ENCODE measurements at regions not wholly inside any gene's neighbourhood (a gene's known extent, or its start where the extent isn't known, plus 50 kb on each side); places are given as distances from the start of the nearest gene placed in this dataset.

GRCh38 chr13:74218291-74218690, 84.1 kb upstream of the KLF12 start:
- H3K4me2 ChIP-seq, result no peak overlapping the region
- TF ChIP-seq EZH2phosphoT487 (IDR thresholded peaks at IDR 0.05) (no peak), CTCF (IDR thresholded peaks at IDR 0.05) (no peak), EZH2 (IDR thresholded peaks at IDR 0.05) (no peak)
- H3K9me3 Mint-ChIP-seq, result no peaks in the 10 kb centered on the region
- H4K20me1 ChIP-seq (ENCODE audit: low read depth), result no peaks in the 10 kb centered on the region
- no peaks in the 10 kb centered on the region for H3K4me1 ChIP-seq
- H3K36me3 Mint-ChIP-seq, result no peaks in the 10 kb centered on the region
- no peak overlapping the region for H3K4me3 ChIP-seq
- H3K36me3 ChIP-seq, result no peaks in the 10 kb centered on the region
- no peaks in the 10 kb centered on the region for H3K27me3 Mint-ChIP-seq (ENCODE audit: insufficient read depth, low read depth)
- no peaks in the 10 kb centered on the region for H3K4me1 Mint-ChIP-seq
- H3K27ac ChIP-seq, result no peak overlapping the region
- no peak overlapping the region for H3K4me3 Mint-ChIP-seq
- H2AFZ ChIP-seq (replicated peaks), result no peak overlapping the region
- H3K79me2 ChIP-seq (ENCODE audit: low read depth), result no peaks in the 10 kb centered on the region
- H3F3A ChIP-seq (ENCODE audit: low read depth), result no peaks in the 10 kb centered on the region
- no peaks in the 10 kb centered on the region for H3K27me3 ChIP-seq
- no peak for DNase-seq (ENCODE audit: low spot score)
- no peak overlapping the region for H3K9ac ChIP-seq
- H3K9me3 ChIP-seq (ENCODE audit: low read depth), result no peaks in the 10 kb centered on the region
- H3K27ac Mint-ChIP-seq, result no peak overlapping the region

- Histone ChIP-seq H3K9ac (no peak overlapping the region), H4K20me1 (ENCODE audit: low read depth) (no peaks in the 10 kb centered on the region), H3K4me3 (no peak overlapping the region), H3K9me3 (ENCODE audit: low read depth) (no peaks in the 10 kb centered on the region), H3K4me2 (no peak overlapping the region), H3K27me3 (no peaks in the 10 kb centered on the region), H3K36me3 (no peaks in the 10 kb centered on the region), H2AFZ (replicated peaks) (no peak overlapping the region), H3F3A (ENCODE audit: low read depth) (no peaks in the 10 kb centered on the region), H3K27ac (no peak overlapping the region), H3K79me2 (ENCODE audit: low read depth) (no peaks in the 10 kb centered on the region), H3K4me1 (no peaks in the 10 kb centered on the region)
- TF ChIP-seq EZH2 (IDR thresholded peaks at IDR 0.05) (no peak), CTCF (IDR thresholded peaks at IDR 0.05) (no peak), EZH2phosphoT487 (IDR thresholded peaks at IDR 0.05) (no peak)
- no peaks in the 10 kb centered on the region for H3K36me3 Mint-ChIP-seq
- no peak for DNase-seq (ENCODE audit: low spot score)
- H3K27ac Mint-ChIP-seq, result no peak overlapping the region
- no peaks in the 10 kb centered on the region for H3K9me3 Mint-ChIP-seq
- no peaks in the 10 kb centered on the region for H3K27me3 Mint-ChIP-seq (ENCODE audit: insufficient read depth, low read depth)
- no peaks in the 10 kb centered on the region for H3K4me1 Mint-ChIP-seq
- no peak overlapping the region for H3K4me3 Mint-ChIP-seq
Measured at GRCh38 chr13:74217811-74218210, 83.6 kb upstream of the KLF12 start.

- H3K4me1 ChIP-seq, result no peaks in the 10 kb centered on the region
- no peaks in the 10 kb centered on the region for H3K4me1 Mint-ChIP-seq
- H3K4me2 ChIP-seq, result no peak overlapping the region
- H3K9ac ChIP-seq, result no peak overlapping the region
- H3F3A ChIP-seq (ENCODE audit: low read depth), result no peaks in the 10 kb centered on the region
- H3K27me3 ChIP-seq, result no peaks in the 10 kb centered on the region
- TF ChIP-seq EZH2phosphoT487 (IDR thresholded peaks at IDR 0.05) (no peak), EZH2 (IDR thresholded peaks at IDR 0.05) (no peak), CTCF (IDR thresholded peaks at IDR 0.05) (no peak)
- no peaks in the 10 kb centered on the region for H3K36me3 Mint-ChIP-seq
- H4K20me1 ChIP-seq (ENCODE audit: low read depth), result no peaks in the 10 kb centered on the region
- H3K36me3 ChIP-seq, result no peaks in the 10 kb centered on the region
- no peaks in the 10 kb centered on the region for H3K9me3 ChIP-seq (ENCODE audit: low read depth)
- H3K9me3 Mint-ChIP-seq, result no peaks in the 10 kb centered on the region
- DNase-seq (ENCODE audit: low spot score), result no peak
- H3K27ac Mint-ChIP-seq, result no peak overlapping the region
- H3K79me2 ChIP-seq (ENCODE audit: low read depth), result no peaks in the 10 kb centered on the region
- H3K27me3 Mint-ChIP-seq (ENCODE audit: insufficient read depth, low read depth), result no peaks in the 10 kb centered on the region
- no peak overlapping the region for H2AFZ ChIP-seq (replicated peaks)
- no peak overlapping the region for H3K27ac ChIP-seq
- H3K4me3 Mint-ChIP-seq, result no peak overlapping the region
- H3K4me3 ChIP-seq, result no peak overlapping the region
Measured at GRCh38 chr13:74215420-74215819, 81.2 kb upstream of the KLF12 start.

- TF ChIP-seq EZH2 (IDR thresholded peaks at IDR 0.05), result no peak
- no peak for TF ChIP-seq CTCF (IDR thresholded peaks at IDR 0.05)
- TF ChIP-seq EZH2phosphoT487 (IDR thresholded peaks at IDR 0.05), result no peak
- H4K20me1 ChIP-seq (ENCODE audit: low read depth), result no peaks in the 10 kb centered on the region
- Mint-ChIP-seq H3K36me3 (no peaks in the 10 kb centered on the region), H3K4me1 (no peaks in the 10 kb centered on the region), H3K4me3 (no peak overlapping the region), H3K27me3 (ENCODE audit: insufficient read depth, low read depth) (no peaks in the 10 kb centered on the region), H3K9me3 (no peaks in the 10 kb centered on the region), H3K27ac (no peak overlapping the region)
- H3K4me2 ChIP-seq, result no peak overlapping the region
- no peaks in the 10 kb centered on the region for H3K27me3 ChIP-seq
- H3F3A ChIP-seq (ENCODE audit: low read depth), result no peaks in the 10 kb centered on the region
- no peaks in the 10 kb centered on the region for H3K79me2 ChIP-seq (ENCODE audit: low read depth)
- no peaks in the 10 kb centered on the region for H3K9me3 ChIP-seq (ENCODE audit: low read depth)
- no peak for DNase-seq (ENCODE audit: low spot score)
- no peaks in the 10 kb centered on the region for H3K36me3 ChIP-seq
- H2AFZ ChIP-seq (replicated peaks), result no peak overlapping the region
- H3K4me3 ChIP-seq, result no peak overlapping the region
- no peak overlapping the region for H3K9ac ChIP-seq
- no peak overlapping the region for H3K27ac ChIP-seq
- no peaks in the 10 kb centered on the region for H3K4me1 ChIP-seq
Measured at GRCh38 chr13:74214321-74214720, 80.1 kb upstream of the KLF12 start.

All from neural progenitor cell (in vitro differentiated cells).